ENCODE measurements at regions not wholly inside any gene's neighbourhood (a gene's known extent, or its start where the extent isn't known, plus 50 kb on each side); places are given as distances from the start of the nearest gene placed in this dataset.
A peak's percentile ranks its signal among the peaks of the same experiment; 100 is the strongest.

GRCh38 chr12:64931321-64931720 lies 106.9 kb downstream of the TBC1D30 start:
- DNase-seq = no peak

GRCh38 chr12:64931981-64932380 lies 107.5 kb downstream of the TBC1D30 start:
- DNase-seq = no peak

- DNase-seq = no peak
These were observed 109.3 kb downstream of the TBC1D30 start for GRCh38 chr12:64933791-64934190.

- DNase-seq = no peak
These were observed 113.0 kb downstream of the TBC1D30 start for GRCh38 chr12:64937452-64937851.

- DNase-seq = no peak
These were observed 113.7 kb downstream of the TBC1D30 start for GRCh38 chr12:64938179-64938578.

- DNase-seq = no peak
These were observed 119.2 kb downstream of the TBC1D30 start for GRCh38 chr12:64943686-64944085.

GRCh38 chr12:64944966-64945365 lies 120.5 kb downstream of the TBC1D30 start:
- no peak for DNase-seq

GRCh38 chr12:64946132-64946829 lies 121.8 kb downstream of the TBC1D30 start:
- DNase-seq = no peak

- DNase-seq = no peak
These were observed 126.4 kb downstream of the TBC1D30 start for GRCh38 chr12:64950711-64951298.

GRCh38 chr12:64951944-64952343 lies 127.5 kb downstream of the TBC1D30 start:
- no peak for DNase-seq

- DNase-seq = no peak
These were observed 131.3 kb downstream of the TBC1D30 start for GRCh38 chr12:64955746-64956145.

GRCh38 chr12:64965920-64966319 lies 141.5 kb downstream of the TBC1D30 start:
- DNase-seq = no peak

GRCh38 chr12:64968989-64969819 lies 144.8 kb downstream of the TBC1D30 start:
- DNase-seq = no peak

- DNase-seq = peak in 1 of 2 experiments; percentile 10
These were observed 145.0 kb downstream of the WIF1 start for GRCh38 chr12:64976131-64976530.

- DNase-seq = no peak
These were observed 137.3 kb downstream of the WIF1 start for GRCh38 chr12:64983771-64984278.

- DNase-seq = no peak
These were observed 129.9 kb downstream of the WIF1 start for GRCh38 chr12:64991121-64991611.

GRCh38 chr12:64992116-64992515 lies 129.0 kb downstream of the WIF1 start:
- no peak for DNase-seq

GRCh38 chr12:64992641-64993040 lies 128.5 kb downstream of the WIF1 start:
- DNase-seq = peak in 1 of 2 experiments; percentile 15

GRCh38 chr12:64993461-64993860 lies 127.6 kb downstream of the WIF1 start:
- no peak for DNase-seq

GRCh38 chr12:64995816-64996215 lies 125.3 kb downstream of the WIF1 start:
- DNase-seq = no peak

- DNase-seq = no peak
These were observed 123.2 kb downstream of the WIF1 start for GRCh38 chr12:64997858-64998257.

- no peak for DNase-seq
These were observed 122.5 kb downstream of the WIF1 start for GRCh38 chr12:64998371-64999147.

GRCh38 chr12:64999148-64999425 lies 122.0 kb downstream of the WIF1 start:
- DNase-seq = no peak
